PC-9 (cell line): ENCODE measurements at regions not wholly inside any gene's neighbourhood (a gene's known extent, or its start where the extent isn't known, plus 50 kb on each side); places are given as distances from the start of the nearest gene placed in this dataset.
A peak's percentile ranks its signal among the peaks of the same experiment; 100 is the strongest.

Experiments
- CTCF ChIP-seq: fragments of 200-600 bp; sonication (generic); conservative IDR thresholded peaks from 2 replicates; pipeline ENCODE4 v1.6.1; 2017; ENCODE audit warnings: mixed run types, antibody characterized with exemption, mild to moderate bottlenecking, moderate library complexity
- EZH2 ChIP-seq: fragments of 200-600 bp; sonication (generic); IDR thresholded peaks from 2 replicates; pipeline ENCODE4 v1.8.0; 2017; ENCODE audit warnings: antibody characterized with exemption, low read depth

DNA sequence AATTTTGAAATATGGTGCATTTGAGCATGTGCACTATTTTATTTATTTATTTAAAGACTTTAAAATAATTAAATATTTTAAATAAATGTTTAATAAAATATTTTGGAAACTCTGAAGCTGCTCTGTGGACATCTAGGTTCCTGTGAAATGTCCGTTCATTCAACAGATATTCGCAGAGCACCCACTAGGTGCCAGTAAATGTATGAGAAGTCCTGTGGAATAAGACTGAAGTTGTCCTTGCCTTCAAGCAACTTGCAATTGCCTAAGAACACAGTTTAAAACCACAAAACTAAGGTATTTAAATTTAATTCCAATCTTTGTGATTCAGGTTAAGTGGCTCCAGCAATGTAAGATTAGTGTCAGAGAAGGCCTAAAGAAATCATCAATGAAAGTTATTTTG is 306.7 kb downstream of the GBA3 start:
- TF ChIP-seq CTCF (peak; percentile 42), EZH2 (no peak)
